HCT116 (cell line): ENCODE measurements at regions not wholly inside any gene's neighbourhood (a gene's known extent, or its start where the extent isn't known, plus 50 kb on each side); places are given as distances from the start of the nearest gene placed in this dataset.

ENCODE experiments used
- ATAC-seq: fragments of 200-7000 bp; cut with Tn5 transposase; 2 replicates; pipeline ENCODE4 v1.9.1; 2020; ENCODE audit warnings: mild to moderate bottlenecking, moderate library complexity
- BruUV-seq: library from RNA; stranded (reverse); fragments of 400-500 nt; replicated peaks from 2 replicates; lab custom pipeline; 2021; lab: Mats Ljungman, UMichigan
- CTCF ChIA-PET: fragments of 300-600 bp; sonication (Branson Sonifier 250); formaldehyde crosslinking; loops from one replicate; lab custom pipeline; 2021; ENCODE audit warnings: antibody characterized with exemption; lab: Charles Lee
- POLR2A ChIA-PET: fragments of 300-600, 350-600 bp; sonication (Branson Sonifier 250); formaldehyde crosslinking; loops from one replicate; lab custom pipeline; 2021; ENCODE audit warnings: antibody characterized with exemption; lab: Charles Lee
- RAD21 ChIA-PET, 2 experiments: fragments of 300-600 bp; sonication (Branson Sonifier 250); formaldehyde crosslinking; loops; one replicate each; lab custom pipeline; 2023; ENCODE audit warnings: low total read pairs in 2 of 2; ENCODE audit not compliant: uncharacterized antibody in 2 of 2, unreplicated experiment in 2 of 2, low non-redundant PET in 1 of 2; lab: Charles Lee
- DNase-seq: peaks from one replicate; pipeline ENCODE4 v3.0.0-alpha.2; 2010; ENCODE audit warnings: low read depth, low spot score
- H2AFZ ChIP-seq: fragments of 200-600 bp; shearing (Covaris generic), sonication (generic); 2 replicates; pipeline ENCODE4 v1.6.1; 2017; ENCODE audit warnings: low read depth, mixed run types, mixed read lengths, antibody characterized with exemption, low read length; ENCODE audit not compliant: poor library complexity, severe bottlenecking
- H3K27ac ChIP-seq: 2 replicates; pipeline ENCODE4 v1.5.1; 2012; ENCODE audit warnings: low read depth, low read length
- H3K27me3 ChIP-seq: fragments of 200-600 bp; sonication (generic); 2 replicates; pipeline ENCODE4 v1.6.1; 2016; ENCODE audit warnings: mixed run types, low read length, mixed read lengths; ENCODE audit not compliant: insufficient read depth
- H3K36me3 ChIP-seq, 2 experiments: fragments of 200-500 bp in 1 of 2; fragments of 200-600 bp in 1 of 2; sonication (Bioruptor generic) in 1 of 2; sonication (generic) in 1 of 2; 2 replicates each; pipeline versions ENCODE4 v1.5.1 to v1.6.1; 2014 to 2016; ENCODE audit warnings: low read length in 2 of 2, inconsistent platforms in 1 of 2, mixed read lengths in 1 of 2, mixed run types in 1 of 2; ENCODE audit not compliant: insufficient read depth in 2 of 2, control insufficient read depth in 1 of 2
- H3K4me1 ChIP-seq, 2 experiments: fragments of 200-600 bp in 1 of 2; sonication (generic) in 1 of 2; 2 replicates each; pipeline versions ENCODE4 v1.5.1 to v1.6.1; 2012 to 2017; ENCODE audit warnings: low read length in 2 of 2, inconsistent platforms in 1 of 2, mild to moderate bottlenecking in 1 of 2, mixed read lengths in 1 of 2, mixed run types in 1 of 2, moderate library complexity in 1 of 2; ENCODE audit not compliant: insufficient read depth in 2 of 2, control insufficient read depth in 1 of 2
- H3K4me2 ChIP-seq: fragments of 200-600 bp; sonication (generic); 2 replicates; pipeline ENCODE4 v1.6.1; 2017; ENCODE audit warnings: mixed run types, low read length, mixed read lengths
- H3K4me3 ChIP-seq, 2 experiments: fragments of 200-600 bp in 1 of 2; sonication (generic) in 1 of 2; replicated peaks in 1 of 2; 2 replicates each; pipeline ENCODE4 v1.5.1; 2011 to 2016; ENCODE audit warnings: low read length in 2 of 2, control low read depth in 1 of 2, low read depth in 1 of 2, mild to moderate bottlenecking in 1 of 2, mixed read lengths in 1 of 2, mixed run types in 1 of 2
- H3K79me2 ChIP-seq: fragments of 200-600 bp; sonication (generic); 2 replicates; pipeline ENCODE4 v1.6.1; 2017; ENCODE audit warnings: mild to moderate bottlenecking, mixed run types, low read length, moderate library complexity, mixed read lengths; ENCODE audit not compliant: insufficient read depth
- H3K9ac ChIP-seq: fragments of 200-600 bp; sonication (generic); 2 replicates; pipeline ENCODE4 v1.6.1; 2016; ENCODE audit warnings: low read length, mixed read lengths
- H3K9me2 ChIP-seq: fragments of 200-600 bp; sonication (generic), shearing (Covaris generic); 2 replicates; pipeline ENCODE4 v1.6.1; 2017; ENCODE audit warnings: mixed run types, mild to moderate bottlenecking, moderate library complexity; ENCODE audit not compliant: insufficient read depth
- H3K9me3 ChIP-seq, 2 experiments: fragments of 200-500 bp in 1 of 2; fragments of 200-600 bp in 1 of 2; sonication (Bioruptor generic) in 1 of 2; sonication (generic) in 1 of 2; 2 replicates each; pipeline ENCODE4 v1.6.1; 2014 to 2017; ENCODE audit warnings: low read length in 2 of 2, mixed read lengths in 2 of 2, inconsistent platforms in 1 of 2, low read depth in 1 of 2, mild to moderate bottlenecking in 1 of 2, mixed run types in 1 of 2, moderate library complexity in 1 of 2; ENCODE audit not compliant: control insufficient read depth in 1 of 2, insufficient read depth in 1 of 2
- H4K20me1 ChIP-seq: fragments of 200-600 bp; sonication (generic), shearing (Covaris generic); 2 replicates; pipeline ENCODE4 v1.6.1; 2017; ENCODE audit warnings: mixed run types, mild to moderate bottlenecking, moderate library complexity; ENCODE audit not compliant: insufficient read depth
- CBX3 ChIP-seq: IDR thresholded peaks from 2 replicates; pipeline ENCODE4 v1.6.1; 2012; ENCODE audit warnings: low read depth
- CEBPB ChIP-seq: IDR thresholded peaks from 2 replicates; pipeline ENCODE4 v1.6.1; 2012; ENCODE audit warnings: low read depth
- EZH2 ChIP-seq: fragments of 200-600 bp; sonication (generic); IDR thresholded peaks from 2 replicates; pipeline ENCODE4 v1.6.1; 2017; ENCODE audit warnings: antibody characterized with exemption, mixed run types
- EZH2phosphoT487 ChIP-seq: fragments of 200-600 bp; IDR thresholded peaks from 2 replicates; pipeline ENCODE4 v1.6.1; 2018; ENCODE audit warnings: antibody characterized with exemption, borderline replicate concordance
- JUND ChIP-seq: IDR thresholded peaks from 2 replicates; pipeline ENCODE4 v1.6.1; 2012
- POLR2A ChIP-seq: IDR thresholded peaks from 2 replicates; pipeline ENCODE4 v1.7.0; 2011; ENCODE audit warnings: borderline replicate concordance; ENCODE audit not compliant: insufficient read depth, insufficient read length; ENCODE audit errors: extremely low read depth
- RAD21 ChIP-seq: IDR thresholded peaks from 2 replicates; pipeline ENCODE4 v1.6.1; 2012; ENCODE audit warnings: low read depth, mild to moderate bottlenecking
- REST ChIP-seq: IDR thresholded peaks from 2 replicates; pipeline ENCODE4 v1.6.1; 2012; ENCODE audit warnings: low read depth
- SIN3A ChIP-seq: IDR thresholded peaks from 2 replicates; pipeline ENCODE4 v1.6.1; 2012; ENCODE audit warnings: low read depth
- SRF ChIP-seq: IDR thresholded peaks from 2 replicates; pipeline ENCODE4 v1.6.1; 2012; ENCODE audit warnings: low read depth
- ZBTB33 ChIP-seq: IDR thresholded peaks from 2 replicates; pipeline ENCODE4 v1.6.1; 2011; ENCODE audit warnings: mild to moderate bottlenecking, low read length, moderate library complexity; ENCODE audit not compliant: insufficient replicate concordance; ENCODE audit errors: extremely low read depth
- ZNF274 ChIP-seq: fragments of 200-500 bp; sonication (Bioruptor generic); IDR thresholded peaks from 2 replicates; pipeline ENCODE4 v1.6.1; 2014; ENCODE audit warnings: mild to moderate bottlenecking, low read depth, low read length, inconsistent platforms
- intact Hi-C: fragments of 100-400 bp; cut with micrococcal nuclease; formaldehyde crosslinking; loops from 2 replicates; pipeline ENCODE4 v1.10.0; 2022
- TF ChIP-seq, protein P1 (sequence below): IDR thresholded peaks from 2 replicates; pipeline ENCODE4 v1.6.1; 2012

- BruUV-seq = no TSS peak
Measured at GRCh38 chr7:83276250-83276649, 113.6 kb upstream of the PCLO start.

More at GRCh38 chr7:83276250-83276649, 113.6 kb upstream of the PCLO start:
- CTCF ChIA-PET = interaction anchor here (1.1 kb wide), 1 partner anchor 536 kb away, joined by 4 read pairs; no protein-coding TSS in a partner anchor
- no peaks in the 10 kb centered on the region for H4K20me1 ChIP-seq
- no peak overlapping the region for H3K27ac ChIP-seq
- no peak overlapping the region for H3K9ac ChIP-seq
- DNase-seq (no peak), ATAC-seq (no peak)
- no peak for TF ChIP-seq CBX3
- TF ChIP-seq POLR2A = no peak
- TF ChIP-seq CEBPB = no peak
- TF ChIP-seq EZH2phosphoT487 = no peak
- TF ChIP-seq SRF = no peak
- TF ChIP-seq ZNF274 = no peak
- TF ChIP-seq EZH2 = no peak
- TF ChIP-seq, protein P1, sequence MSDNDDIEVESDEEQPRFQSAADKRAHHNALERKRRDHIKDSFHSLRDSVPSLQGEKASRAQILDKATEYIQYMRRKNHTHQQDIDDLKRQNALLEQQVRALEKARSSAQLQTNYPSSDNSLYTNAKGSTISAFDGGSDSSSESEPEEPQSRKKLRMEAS = no peak
- TF ChIP-seq SIN3A = no peak
- TF ChIP-seq RAD21 = no peak
- no peak for TF ChIP-seq ZBTB33
- TF ChIP-seq REST = no peak
- TF ChIP-seq JUND = no peak
- no peaks in the 10 kb centered on the region for H3K36me3 ChIP-seq
- H3K27me3 ChIP-seq = no peaks in the 10 kb centered on the region
- no peak overlapping the region for H2AFZ ChIP-seq
- RAD21 ChIA-PET = no interaction called here
- H3K79me2 ChIP-seq = no peaks in the 10 kb centered on the region
- H3K9me3 ChIP-seq = no peaks in the 10 kb centered on the region
- intact Hi-C loops = no loop called here
- H3K4me3 ChIP-seq = no peak overlapping the region
- no peaks in the 10 kb centered on the region for H3K9me2 ChIP-seq
- H3K4me1 ChIP-seq = no peaks in the 10 kb centered on the region
- H3K4me2 ChIP-seq = no peak overlapping the region
- POLR2A ChIA-PET = no interaction called here
